Left lung (tissue), 4 donors: ENCODE measurements at regions not wholly inside any gene's neighbourhood (a gene's known extent, or its start where the extent isn't known, plus 50 kb on each side); places are given as distances from the start of the nearest gene placed in this dataset.

ENCODE experiments used
- ATAC-seq: fragments of 200-7000 bp; cut with Tn5 transposase; one replicate; pipeline ENCODE4 v1.9.1; 2020; ENCODE audit warnings: moderate library complexity
- DNase-seq, 4 donors: peaks; one replicate each; pipeline ENCODE4 v3.0.0-alpha.2; 2013 to 2020
- H3K27ac ChIP-seq, 2 donors: fragments of 200-600 bp; sonication (generic) in 1 of 2; one replicate each; pipeline versions ENCODE4 v1.5.0 to v1.8.0; 2020 to 2021
- H3K27me3 ChIP-seq, 2 donors: fragments of 200-600 bp; sonication (generic) in 1 of 2; one replicate each; pipeline versions ENCODE4 v1.5.0 to v1.8.0; 2020 to 2021
- H3K36me3 ChIP-seq, 2 donors: fragments of 200-600 bp; sonication (generic) in 1 of 2; one replicate each; pipeline versions ENCODE4 v1.5.0 to v1.8.0; 2020 to 2021
- H3K4me1 ChIP-seq, 2 donors: fragments of 200-600 bp; one replicate each; pipeline ENCODE4 v1.8.0; 2021
- H3K4me3 ChIP-seq, 2 donors: fragments of 200-600 bp; sonication (generic) in 1 of 2; one replicate each; pipeline versions ENCODE4 v1.5.0 to v1.8.0; 2020 to 2021; ENCODE audit warnings: mild to moderate bottlenecking in 1 of 2
- H3K9me3 ChIP-seq, 2 donors: fragments of 200-600 bp; sonication (generic) in 1 of 2; one replicate each; pipeline versions ENCODE4 v1.5.0 to v1.8.0; 2020 to 2021
- CTCF ChIP-seq, 2 donors: fragments of 200-600 bp; sonication (generic) in 1 of 2; IDR thresholded peaks; one replicate each; pipeline versions ENCODE4 v1.5.0 to v1.8.0; 2021; ENCODE audit warnings: antibody characterized with exemption in 2 of 2
- intact Hi-C, 2 donors: fragments of 100-400 bp; cut with DNase I; formaldehyde crosslinking; loops; one replicate each; pipeline versions ENCODE4 v1.11.2 to v1.14.2; 2022
- donor health status: DM: no; HTN: yes; CAD: no.
- donor health status: DM: no; HTN: no; CAD: no.

DNA sequence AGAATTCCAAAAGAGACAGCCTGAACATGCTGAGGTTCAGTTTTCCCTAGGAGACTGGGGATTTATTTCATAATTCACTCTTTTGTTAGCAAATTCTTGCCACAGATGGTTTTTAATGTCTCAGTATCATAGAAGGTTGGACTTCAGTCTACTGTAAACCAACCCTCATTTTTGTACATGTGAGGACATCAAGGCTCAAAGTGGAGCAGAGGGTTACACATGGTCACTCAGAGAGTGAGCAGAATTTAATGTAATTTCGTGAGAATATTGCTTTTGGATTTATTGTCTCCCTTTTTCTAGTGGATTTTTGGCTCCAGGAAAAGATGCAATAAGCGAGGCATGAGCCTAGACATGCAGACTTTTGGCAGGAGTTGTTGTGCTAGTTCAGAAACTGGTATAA lies 210.8 kb upstream of the JUN start:
- ATAC-seq (no peak), DNase-seq (no peak)
- Histone ChIP-seq H3K36me3 (no peaks in the 10 kb centered on the region), H3K4me3 (no peak overlapping the region), H3K4me1 (no peaks in the 10 kb centered on the region), H3K9me3 (no peaks in the 10 kb centered on the region), H3K27ac (no peak overlapping the region), H3K27me3 (no peaks in the 10 kb centered on the region)
- no peak for TF ChIP-seq CTCF (IDR thresholded peaks at IDR 0.05)
- intact Hi-C loops = no loop called here

DNA sequence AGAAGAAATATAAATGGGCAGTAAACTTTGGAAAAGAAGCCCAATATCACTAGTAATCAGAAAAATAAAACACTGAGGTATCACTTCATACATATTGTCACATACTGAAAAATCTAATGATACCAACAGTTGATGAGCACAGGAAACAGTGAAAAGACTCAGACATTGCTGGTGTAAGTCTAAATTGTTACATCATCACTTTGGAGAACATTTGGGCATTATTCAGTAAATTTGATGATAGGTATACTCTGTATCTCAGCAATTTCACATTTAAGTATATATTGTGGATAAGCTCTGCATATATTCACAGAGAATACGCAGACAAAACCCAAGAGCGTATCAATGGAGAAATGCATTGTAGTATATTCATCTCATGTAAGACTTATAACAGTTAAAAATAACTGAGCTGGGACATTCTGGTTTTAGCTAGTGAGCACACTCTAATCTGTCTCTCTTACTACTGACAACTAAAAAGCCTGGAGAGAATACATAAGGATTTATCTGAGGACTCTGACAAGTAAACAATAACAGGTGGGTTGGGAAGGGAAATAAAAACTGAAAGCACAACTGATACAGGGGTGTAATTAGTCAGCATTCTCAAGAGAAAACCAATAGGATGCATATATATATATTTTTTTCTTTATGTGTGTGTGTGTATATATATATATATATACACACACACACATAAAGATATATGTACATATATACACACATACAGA lies 212.7 kb upstream of the JUN start:
- Histone ChIP-seq H3K4me1 (no peaks in the 10 kb centered on the region), H3K4me3 (no peak overlapping the region), H3K36me3 (no peaks in the 10 kb centered on the region), H3K27ac (no peak overlapping the region), H3K27me3 (no peaks in the 10 kb centered on the region), H3K9me3 (no peaks in the 10 kb centered on the region)
- no peak for DNase-seq
- intact Hi-C loops = no loop called here
- no peak for TF ChIP-seq CTCF (IDR thresholded peaks at IDR 0.05)
- no peak for ATAC-seq

DNA sequence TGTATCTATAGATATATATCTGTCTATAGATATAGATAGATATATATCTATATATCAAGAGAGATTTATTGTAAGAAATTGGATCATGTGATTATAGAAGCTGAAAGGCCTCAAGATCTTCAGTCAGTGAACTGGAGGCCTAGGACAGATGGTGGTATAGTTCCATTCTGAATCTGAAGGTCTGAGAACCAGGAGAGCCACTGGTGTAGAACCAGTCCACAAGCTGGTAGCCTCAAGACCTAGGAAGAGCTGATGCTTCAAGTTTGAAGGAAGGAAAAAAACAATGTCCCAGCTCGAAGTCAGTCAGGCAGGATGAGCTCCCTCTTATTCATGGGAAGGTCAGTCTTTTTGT lies 213.2 kb upstream of the JUN start:
- no peak for TF ChIP-seq CTCF (IDR thresholded peaks at IDR 0.05)
- Histone ChIP-seq H3K4me3 (no peak overlapping the region), H3K27ac (no peak overlapping the region), H3K27me3 (no peaks in the 10 kb centered on the region), H3K36me3 (no peaks in the 10 kb centered on the region), H3K4me1 (no peaks in the 10 kb centered on the region), H3K9me3 (no peaks in the 10 kb centered on the region)
- intact Hi-C loops = no loop called here
- DNase-seq (no peak), ATAC-seq (no peak)

GRCh38 chr1:58997637-58998036 lies 213.8 kb upstream of the JUN start:
- H3K4me3 ChIP-seq = no peak overlapping the region
- no peaks in the 10 kb centered on the region for H3K36me3 ChIP-seq
- no peak for TF ChIP-seq CTCF (IDR thresholded peaks at IDR 0.05)
- H3K4me1 ChIP-seq = no peaks in the 10 kb centered on the region
- no peak for DNase-seq
- H3K27ac ChIP-seq = no peak overlapping the region
- ATAC-seq = no peak
- no peaks in the 10 kb centered on the region for H3K9me3 ChIP-seq
- H3K27me3 ChIP-seq = no peaks in the 10 kb centered on the region
- intact Hi-C loops = no loop called here

- Histone ChIP-seq H3K36me3 (no peaks in the 10 kb centered on the region), H3K4me3 (no peak overlapping the region), H3K27ac (no peak overlapping the region), H3K4me1 (peaks cover 0 to 3% of the 10 kb centered on the region in 2 donors), H3K27me3 (no peaks in the 10 kb centered on the region), H3K9me3 (no peaks in the 10 kb centered on the region)
- TF ChIP-seq CTCF (IDR thresholded peaks at IDR 0.05) = no peak
- ATAC-seq (no peak), DNase-seq (no peak)
- intact Hi-C loops = no loop called here
Measured at GRCh38 chr1:58999676-59000075, 215.8 kb upstream of the JUN start.
